ENCODE measurements at regions not wholly inside any gene's neighbourhood (a gene's known extent, or its start where the extent isn't known, plus 50 kb on each side); places are given as distances from the start of the nearest gene placed in this dataset.
A peak's percentile ranks its signal among the peaks of the same experiment; 100 is the strongest.

GRCh38 chr18:45361125-45361851 is 254.0 kb upstream of the SLC14A2 start:
- Histone ChIP-seq H3K4me3 (no peak overlapping the region), H3K4me1 (peaks cover 49% of the 10 kb centered on the region), H3K27ac (no peak overlapping the region), H3K27me3 (ENCODE audit: insufficient read depth in 3 of 3, low read length in 2 of 3) (no peaks in the 10 kb centered on the region), H3K36me3 (ENCODE audit: insufficient read depth in 1 of 2, low read depth in 1 of 2) (no peaks in the 10 kb centered on the region), H3K9me3 (no peaks in the 10 kb centered on the region)
- intact Hi-C loops (cut with DNase I), result no loop called here
- peak in 1 of 2 donors; percentile 28 for DNase-seq
- peak in 2 of 4 donors; percentile 15 to 34 for ATAC-seq
- TF ChIP-seq CTCF (IDR thresholded peaks at IDR 0.05), result no peak
- 70 to 75% (median 70%) methylated on average over 4 of the region's 4 CpGs for WGBS, 3 donors

GRCh38 chr18:45363196-45363595 is 252.1 kb upstream of the SLC14A2 start:
- WGBS, 3 donors, result 61 to 75% (median 69%) methylated on average over 4 of the region's 4 CpGs
- DNase-seq, result no peak
- peaks cover 42% of the 10 kb centered on the region for H3K4me1 ChIP-seq

GRCh38 chr18:45365835-45366234 is 249.4 kb upstream of the SLC14A2 start:
- Histone ChIP-seq H3K4me1 (peaks cover 15% of the 10 kb centered on the region), H3K27me3 (ENCODE audit: insufficient read depth in 3 of 3, low read length in 2 of 3) (no peaks in the 10 kb centered on the region), H3K36me3 (ENCODE audit: insufficient read depth in 1 of 2, low read depth in 1 of 2) (no peaks in the 10 kb centered on the region), H3K27ac (no peak overlapping the region), H3K9me3 (no peaks in the 10 kb centered on the region), H3K4me3 (no peak overlapping the region)
- ATAC-seq, result no peak
- 61 to 75% (median 71%) methylated on average over 3 of the region's 3 CpGs for WGBS, 3 donors
- intact Hi-C loops (cut with DNase I), result no loop called here
- no peak for TF ChIP-seq CTCF (IDR thresholded peaks at IDR 0.05)
- no peak for DNase-seq

More at GRCh38 chr18:45363196-45363595, 252.1 kb upstream of the SLC14A2 start:
- intact Hi-C loops (cut with DNase I), result no loop called here
- no peaks in the 10 kb centered on the region for H3K36me3 ChIP-seq (ENCODE audit: insufficient read depth in 1 of 2, low read depth in 1 of 2)
- no peak for ATAC-seq
- H3K27me3 ChIP-seq (ENCODE audit: insufficient read depth in 3 of 3, low read length in 2 of 3), result no peaks in the 10 kb centered on the region
- no peak for TF ChIP-seq CTCF (IDR thresholded peaks at IDR 0.05)
- no peak overlapping the region for H3K4me3 ChIP-seq
- H3K9me3 ChIP-seq, result no peaks in the 10 kb centered on the region
- H3K27ac ChIP-seq, result no peak overlapping the region

- WGBS, 3 donors, result 49 to 61% (median 52%) methylated on average over 14 of the region's 14 CpGs
- Histone ChIP-seq H3K36me3 (ENCODE audit: insufficient read depth in 1 of 2, low read depth in 1 of 2) (no peaks in the 10 kb centered on the region), H3K9me3 (no peaks in the 10 kb centered on the region), H3K4me1 (peaks cover 11% of the 10 kb centered on the region), H3K4me3 (no peak overlapping the region), H3K27ac (no peak overlapping the region), H3K27me3 (ENCODE audit: insufficient read depth in 3 of 3, low read length in 2 of 3) (no peaks in the 10 kb centered on the region)
- DNase-seq (no peak), ATAC-seq (peak in 1 of 4 donors; percentile 27)
- TF ChIP-seq CTCF (IDR thresholded peaks at IDR 0.05), result no peak
- intact Hi-C loops (cut with DNase I), result no loop called here
Observed at GRCh38 chr18:45370255-45371010, 244.8 kb upstream of the SLC14A2 start.
